ENCODE measurements at regions not wholly inside any gene's neighbourhood (a gene's known extent, or its start where the extent isn't known, plus 50 kb on each side); places are given as distances from the start of the nearest gene placed in this dataset.

- TF ChIP-seq REST (IDR thresholded peaks at IDR 0.05; ENCODE audit: insufficient read depth in 1 of 2, low read depth in 2 of 2, low read length in 2 of 2) (no peak), POLR2AphosphoS5 (IDR thresholded peaks at IDR 0.05; ENCODE audit: low read depth, low read length) (no peak), SIN3A (IDR thresholded peaks at IDR 0.05; ENCODE audit: borderline replicate concordance, insufficient read depth, low read length) (no peak)
These were observed 388.0 kb upstream of the CDH8 start for GRCh38 chr16:62424206-62424605.

Data from PFSK-1 (cell line).